Endothelial cell of umbilical vein (primary cell): ENCODE measurements at regions not wholly inside any gene's neighbourhood (a gene's known extent, or its start where the extent isn't known, plus 50 kb on each side); places are given as distances from the start of the nearest gene placed in this dataset.

Source experiments
- BruUV-seq: library from RNA; stranded (reverse); fragments of 400-500 nt; replicated peaks from 2 replicates; lab custom pipeline; 2021; lab: Mats Ljungman, UMichigan
- CTCF ChIA-PET: fragments of 300-600, 350-600 bp; sonication (Branson Sonifier 250); formaldehyde crosslinking; loops from one replicate; lab custom pipeline; 2021; ENCODE audit warnings: antibody characterized with exemption, inconsistent platforms; lab: Charles Lee
- POLR2A ChIA-PET: fragments of 300-600, 350-600 bp; sonication (Branson Sonifier 250); formaldehyde crosslinking; loops from one replicate; lab custom pipeline; 2021; ENCODE audit warnings: antibody characterized with exemption, inconsistent platforms; lab: Charles Lee
- DNase-seq: peaks from one replicate; pipeline ENCODE4 v3.0.0-alpha.2; 2011; ENCODE audit warnings: low read depth, low spot score
- FAIRE-seq: peaks from 2 replicates; lab custom pipeline; 2011; peaks lifted over from hg19 to GRCh38; lab: Jason Lieb, UNC
- H2AFZ ChIP-seq: 2 replicates; pipeline ENCODE4 v1.6.0; 2012; ENCODE audit warnings: low read depth, low read length, control low read depth, inconsistent platforms
- H3K27ac ChIP-seq: 2 replicates; pipeline ENCODE4 v1.5.1; 2011; ENCODE audit warnings: low read depth, mild to moderate bottlenecking, control low read depth, low read length, moderate library complexity; ENCODE audit not compliant: insufficient read depth
- H3K27me3 ChIP-seq, 2 experiments: 2 replicates each; pipeline versions ENCODE4 v1.6.0 to v1.6.1; 2011; ENCODE audit warnings: low read length in 2 of 2, mixed read lengths in 1 of 2; ENCODE audit not compliant: control insufficient read depth in 2 of 2, insufficient read depth in 2 of 2
- H3K36me3 ChIP-seq, 2 experiments: 2 replicates in 1 of 2; 3 replicates in 1 of 2; pipeline ENCODE4 v1.5.1; 2011; ENCODE audit warnings: low read length in 2 of 2, mild to moderate bottlenecking in 1 of 2, moderate library complexity in 1 of 2; ENCODE audit not compliant: control insufficient read depth in 2 of 2, insufficient read depth in 2 of 2; ENCODE audit errors: extremely low read depth in 1 of 2
- H3K4me1 ChIP-seq: 3 replicates; pipeline ENCODE4 v1.5.1; 2011; ENCODE audit warnings: mild to moderate bottlenecking, low read length; ENCODE audit not compliant: control insufficient read depth, insufficient read depth; ENCODE audit errors: extremely low read depth
- H3K4me2 ChIP-seq: 2 replicates; pipeline ENCODE4 v1.6.1; 2011; ENCODE audit warnings: low read length, control low read depth, mixed read lengths; ENCODE audit not compliant: insufficient read depth
- H3K4me3 ChIP-seq, 3 experiments: fragments of 200-600 bp in 1 of 3; sonication (generic), shearing (Covaris generic) in 1 of 3; replicated peaks in 1 of 3; 2 replicates each; pipeline ENCODE4 v1.5.1; 2011 to 2016; ENCODE audit warnings: control low read depth in 3 of 3, low read length in 3 of 3, mild to moderate bottlenecking in 2 of 3, inconsistent platforms in 1 of 3, low read depth in 1 of 3, moderate library complexity in 1 of 3; ENCODE audit not compliant: insufficient read depth in 1 of 3
- H3K79me2 ChIP-seq: 2 replicates; pipeline ENCODE4 v1.6.0; 2012; ENCODE audit warnings: low read length, inconsistent platforms; ENCODE audit not compliant: control insufficient read depth, insufficient read depth
- H3K9ac ChIP-seq: replicated peaks from 2 replicates; pipeline ENCODE3; 2011; ENCODE audit warnings: low read length, control low read depth; ENCODE audit not compliant: insufficient read depth; ENCODE audit errors: extremely low read depth
- H3K9me1 ChIP-seq: replicated peaks from 3 replicates; pipeline ENCODE4 v1.6.0; 2011; ENCODE audit warnings: mild to moderate bottlenecking, low read length; ENCODE audit not compliant: control insufficient read depth, insufficient read depth; ENCODE audit errors: extremely low read depth
- H3K9me3 ChIP-seq: replicated peaks from 2 replicates; pipeline ENCODE4 v1.5.1; 2012; ENCODE audit warnings: low read length, inconsistent platforms; ENCODE audit not compliant: control insufficient read depth, insufficient read depth
- H4K20me1 ChIP-seq: replicated peaks from 2 replicates; pipeline ENCODE3; 2011; ENCODE audit warnings: mild to moderate bottlenecking, low read length; ENCODE audit not compliant: control insufficient read depth, insufficient read depth; ENCODE audit errors: extremely low read depth
- EZH2 ChIP-seq: IDR thresholded peaks from 2 replicates; pipeline ENCODE4 v1.6.1; 2012; ENCODE audit warnings: borderline replicate concordance, low read depth, mild to moderate bottlenecking, moderate library complexity, low read length, inconsistent platforms; ENCODE audit not compliant: severe bottlenecking
- FOS ChIP-seq: IDR thresholded peaks from 2 replicates; pipeline ENCODE4 v1.6.1; 2011; ENCODE audit warnings: mild to moderate bottlenecking, low read length, moderate library complexity, borderline replicate concordance; ENCODE audit not compliant: insufficient read depth
- GATA2 ChIP-seq: IDR thresholded peaks from 2 replicates; pipeline ENCODE4 v1.7.0; 2011; ENCODE audit warnings: low read depth, mild to moderate bottlenecking, moderate library complexity, mixed read lengths, low read length; ENCODE audit not compliant: insufficient read length, insufficient read depth
- JUN ChIP-seq: IDR thresholded peaks from 2 replicates; pipeline ENCODE4 v1.6.1; 2011; ENCODE audit warnings: borderline replicate concordance, low read depth; ENCODE audit not compliant: insufficient read length, insufficient read depth
- MAX ChIP-seq: IDR thresholded peaks from 2 replicates; pipeline ENCODE4 v1.6.1; 2011; ENCODE audit not compliant: insufficient read depth, insufficient read length
- MYC ChIP-seq: IDR thresholded peaks from one replicate; pipeline ENCODE4 v1.6.1; 2011; ENCODE audit warnings: mild to moderate bottlenecking, low read depth, low read length
- POLR2A ChIP-seq: IDR thresholded peaks from 2 replicates; pipeline ENCODE4 v1.6.1; 2012; ENCODE audit warnings: low read depth, mild to moderate bottlenecking, control low read depth, low read length
- POLR2AphosphoS5 ChIP-seq: IDR thresholded peaks from 2 replicates; pipeline ENCODE4 v1.6.1; 2012; ENCODE audit warnings: low read depth, mild to moderate bottlenecking, control low read depth, low read length, moderate library complexity; ENCODE audit not compliant: insufficient read depth
- dilution Hi-C: fragments of 300-500 bp; cut with MboI; formaldehyde crosslinking; loops from one replicate; pipeline ENCODE4 v1.15.0; 2019; ENCODE audit warnings: low sequenced_read_pairs; ENCODE audit not compliant: extremely low pct_ligation_motif_present
- intact Hi-C: fragments of 100-400 bp; cut with micrococcal nuclease; formaldehyde crosslinking; loops from one replicate; pipeline ENCODE4 v1.10.0; 2022
- TF ChIP-seq, protein P1 (sequence below), 2 donors: IDR thresholded peaks; 1 replicate in 1 of 2; 2 replicates in 1 of 2; pipeline ENCODE4 v1.5.1; 2011; ENCODE audit warnings: low read length in 2 of 2, mild to moderate bottlenecking in 2 of 2, moderate library complexity in 2 of 2, control low read depth in 1 of 2, inconsistent platforms in 1 of 2, low read depth in 1 of 2; ENCODE audit not compliant: insufficient read depth in 1 of 2; ENCODE audit errors: extremely low read depth in 1 of 2

DNA sequence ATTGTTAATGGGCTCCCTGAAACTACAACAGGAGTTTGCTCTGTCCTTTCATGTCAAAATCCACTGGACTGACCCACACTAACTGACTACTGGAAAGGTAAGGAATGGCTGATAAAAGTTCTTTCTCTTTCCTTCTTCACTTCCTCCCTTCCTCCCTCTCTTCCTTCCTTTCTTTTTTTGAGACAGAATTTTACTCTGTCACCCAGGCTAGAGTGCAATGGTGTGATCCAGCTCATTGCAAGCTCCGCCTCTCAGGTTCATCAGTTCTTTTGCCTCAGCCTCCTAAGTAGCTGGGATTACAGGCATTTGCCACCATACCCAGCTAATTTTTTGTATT is 85.2 kb downstream of the IGLL1 start:
- no peak overlapping the region for H3K4me2 ChIP-seq
- DNase-seq (no peak), FAIRE-seq (no peak)
- H3K36me3 ChIP-seq, result no peaks in the 10 kb centered on the region
- no peak for TF ChIP-seq POLR2A
- TF ChIP-seq, protein P1, sequence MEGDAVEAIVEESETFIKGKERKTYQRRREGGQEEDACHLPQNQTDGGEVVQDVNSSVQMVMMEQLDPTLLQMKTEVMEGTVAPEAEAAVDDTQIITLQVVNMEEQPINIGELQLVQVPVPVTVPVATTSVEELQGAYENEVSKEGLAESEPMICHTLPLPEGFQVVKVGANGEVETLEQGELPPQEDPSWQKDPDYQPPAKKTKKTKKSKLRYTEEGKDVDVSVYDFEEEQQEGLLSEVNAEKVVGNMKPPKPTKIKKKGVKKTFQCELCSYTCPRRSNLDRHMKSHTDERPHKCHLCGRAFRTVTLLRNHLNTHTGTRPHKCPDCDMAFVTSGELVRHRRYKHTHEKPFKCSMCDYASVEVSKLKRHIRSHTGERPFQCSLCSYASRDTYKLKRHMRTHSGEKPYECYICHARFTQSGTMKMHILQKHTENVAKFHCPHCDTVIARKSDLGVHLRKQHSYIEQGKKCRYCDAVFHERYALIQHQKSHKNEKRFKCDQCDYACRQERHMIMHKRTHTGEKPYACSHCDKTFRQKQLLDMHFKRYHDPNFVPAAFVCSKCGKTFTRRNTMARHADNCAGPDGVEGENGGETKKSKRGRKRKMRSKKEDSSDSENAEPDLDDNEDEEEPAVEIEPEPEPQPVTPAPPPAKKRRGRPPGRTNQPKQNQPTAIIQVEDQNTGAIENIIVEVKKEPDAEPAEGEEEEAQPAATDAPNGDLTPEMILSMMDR (IDR thresholded peaks at IDR 0.05; ENCODE audit: extremely low read depth in 1 of 2, insufficient read depth in 1 of 2, low read depth in 1 of 2, low read length in 2 of 2), result no peak
- TF ChIP-seq POLR2AphosphoS5, result no peak
- TF ChIP-seq GATA2, result no peak
- TF ChIP-seq MYC, result no peak
- no peak for TF ChIP-seq EZH2
- TF ChIP-seq JUN, result no peak
- no peak for TF ChIP-seq MAX
- no peak for TF ChIP-seq FOS
- no TSS peak for BruUV-seq
- no peaks in the 10 kb centered on the region for H3K27me3 ChIP-seq
- H3K4me1 ChIP-seq, result no peaks in the 10 kb centered on the region
- no peak overlapping the region for H2AFZ ChIP-seq
- no peaks in the 10 kb centered on the region for H3K9me1 ChIP-seq
- no peak overlapping the region for H3K4me3 ChIP-seq
- intact Hi-C loops, result no loop called here
- H3K9me3 ChIP-seq, result no peaks in the 10 kb centered on the region
- H3K9ac ChIP-seq, result no peak overlapping the region
- dilution Hi-C loops, result no loop called here
- no peaks in the 10 kb centered on the region for H4K20me1 ChIP-seq
- no peaks in the 10 kb centered on the region for H3K79me2 ChIP-seq
- H3K27ac ChIP-seq, result no peak overlapping the region
- ChIA-PET CTCF (no interaction called here), POLR2A (no interaction called here)
